ENCODE measurements at regions not wholly inside any gene's neighbourhood (a gene's known extent, or its start where the extent isn't known, plus 50 kb on each side); places are given as distances from the start of the nearest gene placed in this dataset.
"Not testable (repeated sequence)": the region's sequence is repeated elsewhere in the genome, so short reads cannot be mapped to it uniquely, and the experiment has no call there.

GRCh38 chr7:54189330-54189729, 352.8 kb upstream of the VSTM2A start:
- Histone ChIP-seq H3K27me3 (ENCODE audit: control insufficient read depth, insufficient read depth, low read length) (no peaks in the 10 kb centered on the region), H3K4me1 (ENCODE audit: control insufficient read depth, insufficient read depth, low read length) (no peaks in the 10 kb centered on the region), H3K36me3 (ENCODE audit: control insufficient read depth, insufficient read depth, low read length) (no peaks in the 10 kb centered on the region), H3K4me3 (ENCODE audit: low read depth in 2 of 2, low read length in 2 of 2) (no peak overlapping the region), H3K9me3 (ENCODE audit: control insufficient read depth, insufficient read depth, low read depth, low read length) (no peaks in the 10 kb centered on the region), H3K27ac (ENCODE audit: low read length) (no peak overlapping the region)
- in situ Hi-C loops (cut with HindIII; ENCODE audit: low pct_unique_long_range_greater_than_20kb, low sequenced_read_pairs) = no loop called here
- POLR2A ChIA-PET = no interaction called here
- no peak for ATAC-seq
- intact Hi-C loops (cut with micrococcal nuclease; ENCODE audit: unreplicated experiment) = no loop called here
- TF ChIP-seq TCF7L2 (IDR thresholded peaks at IDR 0.05; ENCODE audit: low read depth, low read length) = no peak
- no TSS peak for BruUV-seq (replicated peaks)
- no peak for DNase-seq (ENCODE audit: low read depth, low spot score)
- CTCF ChIA-PET = no interaction called here

GRCh38 chr7:54201501-54201900, 340.7 kb upstream of the VSTM2A start:
- intact Hi-C loops (cut with micrococcal nuclease; ENCODE audit: unreplicated experiment) (no loop called here), in situ Hi-C loops (cut with HindIII; ENCODE audit: low pct_unique_long_range_greater_than_20kb, low sequenced_read_pairs) (no loop called here)
- CTCF ChIA-PET = no interaction called here
- no TSS peak for BruUV-seq (replicated peaks)
- Histone ChIP-seq H3K4me1 (ENCODE audit: control insufficient read depth, insufficient read depth, low read length) (no peaks in the 10 kb centered on the region), H3K36me3 (ENCODE audit: control insufficient read depth, insufficient read depth, low read length) (no peaks in the 10 kb centered on the region), H3K4me3 (ENCODE audit: low read depth in 2 of 2, low read length in 2 of 2) (no peak overlapping the region), H3K9me3 (ENCODE audit: control insufficient read depth, insufficient read depth, low read depth, low read length) (peaks cover 14% of the 10 kb centered on the region; the same call in 1 of the 2 replicates), H3K27me3 (ENCODE audit: control insufficient read depth, insufficient read depth, low read length) (no peaks in the 10 kb centered on the region), H3K27ac (ENCODE audit: low read length) (no peak overlapping the region)
- TF ChIP-seq TCF7L2 (IDR thresholded peaks at IDR 0.05; ENCODE audit: low read depth, low read length) (no peak), REST (IDR thresholded peaks at IDR 0.05; ENCODE audit: insufficient read depth in 1 of 2, low read depth in 2 of 2, low read length in 1 of 2) (no peak), SIN3A (IDR thresholded peaks at IDR 0.05; ENCODE audit: borderline replicate concordance, insufficient read depth, low read depth, low read length) (no peak), CTCF (IDR thresholded peaks at IDR 0.05) (no peak), POLR2AphosphoS5 (IDR thresholded peaks at IDR 0.05; ENCODE audit: low read depth, low read length) (no peak)
- POLR2A ChIA-PET = no interaction called here
- no peak for DNase-seq (ENCODE audit: low read depth, low spot score)
- no peak for ATAC-seq

- CTCF ChIA-PET = no interaction called here
- BruUV-seq (replicated peaks) = no TSS peak
- intact Hi-C loops (cut with micrococcal nuclease; ENCODE audit: unreplicated experiment) (no loop called here), in situ Hi-C loops (cut with HindIII; ENCODE audit: low pct_unique_long_range_greater_than_20kb, low sequenced_read_pairs) (no loop called here)
- no peak overlapping the region for H3K27ac ChIP-seq (ENCODE audit: low read length)
- H3K9me3 ChIP-seq (ENCODE audit: control insufficient read depth, insufficient read depth, low read depth, low read length) = no peaks in the 10 kb centered on the region
- no peaks in the 10 kb centered on the region for H3K27me3 ChIP-seq (ENCODE audit: control insufficient read depth, insufficient read depth, low read length)
- DNase-seq (ENCODE audit: low read depth, low spot score) = no peak
- POLR2A ChIA-PET = no interaction called here
- no peaks in the 10 kb centered on the region for H3K4me1 ChIP-seq (ENCODE audit: control insufficient read depth, insufficient read depth, low read length)
- TF ChIP-seq POLR2AphosphoS5 (IDR thresholded peaks at IDR 0.05; ENCODE audit: low read depth, low read length) = no peak
- no peak for TF ChIP-seq TCF7L2 (IDR thresholded peaks at IDR 0.05; ENCODE audit: low read depth, low read length)
- no peak for TF ChIP-seq REST (IDR thresholded peaks at IDR 0.05; ENCODE audit: insufficient read depth in 1 of 2, low read depth in 2 of 2, low read length in 1 of 2)
- no peak for TF ChIP-seq SIN3A (IDR thresholded peaks at IDR 0.05; ENCODE audit: borderline replicate concordance, insufficient read depth, low read depth, low read length)
- no peak for TF ChIP-seq CTCF (IDR thresholded peaks at IDR 0.05)
- H3K36me3 ChIP-seq (ENCODE audit: control insufficient read depth, insufficient read depth, low read length) = no peaks in the 10 kb centered on the region
- ATAC-seq = no peak
- no peak overlapping the region for H3K4me3 ChIP-seq (ENCODE audit: low read depth in 2 of 2, low read length in 2 of 2)
Observed at GRCh38 chr7:54215424-54215823, 326.8 kb upstream of the VSTM2A start.

- DNase-seq (ENCODE audit: low read depth, low spot score); H3K27ac ChIP-seq (ENCODE audit: low read length); H3K36me3 ChIP-seq (ENCODE audit: control insufficient read depth, insufficient read depth, low read length); BruUV-seq (replicated peaks); H3K9me3 ChIP-seq (ENCODE audit: control insufficient read depth, insufficient read depth, low read depth, low read length); ATAC-seq; POLR2A ChIA-PET; H3K27me3 ChIP-seq (ENCODE audit: control insufficient read depth, insufficient read depth, low read length); in situ Hi-C loops (cut with HindIII; ENCODE audit: low pct_unique_long_range_greater_than_20kb, low sequenced_read_pairs); H3K4me3 ChIP-seq (ENCODE audit: low read depth in 2 of 2, low read length in 2 of 2); intact Hi-C loops (cut with micrococcal nuclease; ENCODE audit: unreplicated experiment); CTCF ChIA-PET; H3K4me1 ChIP-seq (ENCODE audit: control insufficient read depth, insufficient read depth, low read length): not testable (repeated sequence)
Observed at GRCh38 chr7:54226030-54226429, 316.1 kb upstream of the VSTM2A start.
